Large intestine (tissue), 3 donors: ENCODE measurements at regions not wholly inside any gene's neighbourhood (a gene's known extent, or its start where the extent isn't known, plus 50 kb on each side); places are given as distances from the start of the nearest gene placed in this dataset.

Source experiments
- DNase-seq, 2 donors: peaks; one replicate each; pipeline versions ENCODE4 v3.0.0 to v3.0.0-alpha.2; 2013
- H3K27ac ChIP-seq: one replicate; pipeline ENCODE4 v1.5.1; 2013; ENCODE audit warnings: low read length
- H3K27me3 ChIP-seq: 2 replicates; pipeline ENCODE4 v1.6.1; 2013; ENCODE audit warnings: low read length; ENCODE audit not compliant: control insufficient read depth, insufficient read depth
- H3K36me3 ChIP-seq: 2 replicates; pipeline ENCODE4 v1.6.1; 2013; ENCODE audit warnings: low read length; ENCODE audit not compliant: control insufficient read depth, insufficient read depth
- H3K4me1 ChIP-seq: one replicate; pipeline ENCODE4 v1.6.1; 2013; ENCODE audit warnings: low read length; ENCODE audit not compliant: control insufficient read depth, insufficient read depth
- H3K4me3 ChIP-seq: one replicate; pipeline ENCODE4 v1.5.1; 2013; ENCODE audit warnings: low read length
- H3K9me3 ChIP-seq: one replicate; pipeline ENCODE4 v1.6.1; 2013; ENCODE audit warnings: mild to moderate bottlenecking, low read depth, low read length, moderate library complexity; ENCODE audit not compliant: control insufficient read depth
- WGBS: methylation state at CpG from one replicate; pipeline ENCODE4 v1.1.5; 2013; ENCODE audit warnings: low lambda C conversion rate; ENCODE audit not compliant: insufficient coverage; 5-methylcytosine and 5-hydroxymethylcytosine counted together

GRCh38 chr16:79451196-79451816 is 149.2 kb downstream of the MAF start:
- Histone ChIP-seq H3K27ac (no peak overlapping the region), H3K4me3 (no peak overlapping the region), H3K36me3 (no peaks in the 10 kb centered on the region), H3K27me3 (no peaks in the 10 kb centered on the region), H3K4me1 (peaks cover 2% of the 10 kb centered on the region), H3K9me3 (no peaks in the 10 kb centered on the region)
- WGBS, result 80% methylated on average over 1 of the region's 4 CpGs
- no peak for DNase-seq

GRCh38 chr16:79449900-79450299 is 150.6 kb downstream of the MAF start:
- 82% methylated on average over 4 of the region's 6 CpGs for WGBS
- H3K4me3 ChIP-seq, result no peak overlapping the region
- peaks cover 12% of the 10 kb centered on the region for H3K4me1 ChIP-seq
- H3K27ac ChIP-seq, result no peak overlapping the region
- no peaks in the 10 kb centered on the region for H3K27me3 ChIP-seq
- no peaks in the 10 kb centered on the region for H3K36me3 ChIP-seq
- DNase-seq, result no peak
- no peaks in the 10 kb centered on the region for H3K9me3 ChIP-seq

GRCh38 chr16:79449067-79449769 is 151.3 kb downstream of the MAF start:
- Histone ChIP-seq H3K4me1 (peaks cover 15% of the 10 kb centered on the region), H3K36me3 (no peaks in the 10 kb centered on the region), H3K27ac (no peak overlapping the region), H3K4me3 (no peak overlapping the region), H3K27me3 (no peaks in the 10 kb centered on the region), H3K9me3 (no peaks in the 10 kb centered on the region)
- DNase-seq, result no peak
- WGBS, result 83% methylated on average over 3 of the region's 10 CpGs

GRCh38 chr16:79444572-79444971 is 156.0 kb downstream of the MAF start:
- peak; percentile 86 to 95 for DNase-seq
- peak overlapping the region; percentile 72 for H3K27ac ChIP-seq
- no CpG with 5 or more reads among the region's 7 CpGs for WGBS

GRCh38 chr16:79439901-79440300 is 160.6 kb downstream of the MAF start:
- WGBS, result 100% methylated on average over 2 of the region's 2 CpGs
- no peaks in the 10 kb centered on the region for H3K36me3 ChIP-seq
- H3K27ac ChIP-seq, result no peak overlapping the region
- H3K4me3 ChIP-seq, result no peak overlapping the region
- no peak for DNase-seq
- H3K9me3 ChIP-seq, result no peaks in the 10 kb centered on the region
- H3K4me1 ChIP-seq, result peaks cover 5% of the 10 kb centered on the region
- H3K27me3 ChIP-seq, result no peaks in the 10 kb centered on the region

More at GRCh38 chr16:79444572-79444971, 156.0 kb downstream of the MAF start:
- Histone ChIP-seq H3K4me3 (no peak overlapping the region), H3K27me3 (no peaks in the 10 kb centered on the region), H3K4me1 (peaks cover 17% of the 10 kb centered on the region), H3K9me3 (no peaks in the 10 kb centered on the region), H3K36me3 (no peaks in the 10 kb centered on the region)

- no peak overlapping the region for H3K27ac ChIP-seq
- no peak overlapping the region for H3K4me3 ChIP-seq
- H3K4me1 ChIP-seq, result no peaks in the 10 kb centered on the region
- H3K36me3 ChIP-seq, result no peaks in the 10 kb centered on the region
- WGBS, result no CpG with 5 or more reads among the region's 31 CpGs
- no peaks in the 10 kb centered on the region for H3K27me3 ChIP-seq
- H3K9me3 ChIP-seq, result no peaks in the 10 kb centered on the region
- DNase-seq, result no peak
These were observed 162.5 kb downstream of the MAF start for GRCh38 chr16:79437764-79438751.

GRCh38 chr16:79436885-79437284 is 163.7 kb downstream of the MAF start:
- DNase-seq, result no peak
- WGBS, result 100% methylated on average over 1 of the region's 5 CpGs
- Histone ChIP-seq H3K9me3 (no peaks in the 10 kb centered on the region), H3K4me1 (no peaks in the 10 kb centered on the region), H3K27me3 (no peaks in the 10 kb centered on the region), H3K27ac (no peak overlapping the region), H3K4me3 (no peak overlapping the region), H3K36me3 (no peaks in the 10 kb centered on the region)

- no peaks in the 10 kb centered on the region for H3K36me3 ChIP-seq
- H3K27me3 ChIP-seq, result no peaks in the 10 kb centered on the region
- no peak overlapping the region for H3K27ac ChIP-seq
- H3K9me3 ChIP-seq, result no peaks in the 10 kb centered on the region
- peaks cover 8% of the 10 kb centered on the region for H3K4me1 ChIP-seq
- no peak for DNase-seq
- no peak overlapping the region for H3K4me3 ChIP-seq
- WGBS, result no CpG with 5 or more reads among the region's 8 CpGs
These were observed 165.8 kb downstream of the MAF start for GRCh38 chr16:79434771-79435170.

- no peak for DNase-seq
- Histone ChIP-seq H3K9me3 (no peaks in the 10 kb centered on the region), H3K36me3 (no peaks in the 10 kb centered on the region), H3K4me1 (peaks cover 13% of the 10 kb centered on the region), H3K4me3 (no peak overlapping the region), H3K27me3 (no peaks in the 10 kb centered on the region), H3K27ac (no peak overlapping the region)
- WGBS, result no CpG with 5 or more reads among the region's 2 CpGs
These were observed 166.4 kb downstream of the MAF start for GRCh38 chr16:79434092-79434491.

- WGBS, result no CpG with 5 or more reads among the region's 4 CpGs
- Histone ChIP-seq H3K27ac (no peak overlapping the region), H3K27me3 (no peaks in the 10 kb centered on the region), H3K4me1 (peaks cover 13% of the 10 kb centered on the region), H3K36me3 (no peaks in the 10 kb centered on the region), H3K9me3 (no peaks in the 10 kb centered on the region), H3K4me3 (no peak overlapping the region)
- no peak for DNase-seq
These were observed 168.6 kb downstream of the MAF start for GRCh38 chr16:79431923-79432322.
